ENCODE measurements at regions not wholly inside any gene's neighbourhood (a gene's known extent, or its start where the extent isn't known, plus 50 kb on each side); places are given as distances from the start of the nearest gene placed in this dataset.
"Not testable (repeated sequence)": the region's sequence is repeated elsewhere in the genome, so short reads cannot be mapped to it uniquely, and the experiment has no call there.

GRCh38 chr4:74544655-74545361 is 99.9 kb downstream of the AREG start:
- no peak for DNase-seq (ENCODE audit: low read depth in 2 of 2)

GRCh38 chr4:74545448-74545847 is 100.5 kb downstream of the AREG start:
- no peak for DNase-seq (ENCODE audit: low read depth in 2 of 2)

GRCh38 chr4:74546057-74546456 is 101.1 kb downstream of the AREG start:
- DNase-seq (ENCODE audit: low read depth in 2 of 2) = no peak

GRCh38 chr4:74547042-74547441 is 102.1 kb downstream of the AREG start:
- DNase-seq (ENCODE audit: low read depth in 2 of 2) = no peak

- DNase-seq (ENCODE audit: low read depth in 2 of 2) = no peak
These were observed 103.6 kb downstream of the AREG start for GRCh38 chr4:74548561-74548960.

GRCh38 chr4:74549936-74550335 is 105.0 kb downstream of the AREG start:
- DNase-seq (ENCODE audit: low read depth in 2 of 2) = no peak

GRCh38 chr4:74555231-74555630 is 110.3 kb downstream of the AREG start:
- DNase-seq (ENCODE audit: low read depth in 2 of 2) = no peak

- no peak for DNase-seq (ENCODE audit: low read depth in 2 of 2)
These were observed 110.9 kb downstream of the AREG start for GRCh38 chr4:74555843-74556242.

- no peak for DNase-seq (ENCODE audit: low read depth in 2 of 2)
These were observed 114.9 kb downstream of the AREG start for GRCh38 chr4:74559853-74560252.

- DNase-seq (ENCODE audit: low read depth in 2 of 2) = no peak
These were observed 123.0 kb downstream of the AREG start for GRCh38 chr4:74567981-74568380.

GRCh38 chr4:74570095-74570494 is 125.2 kb downstream of the AREG start:
- DNase-seq (ENCODE audit: low read depth in 2 of 2) = no peak

- no peak for DNase-seq (ENCODE audit: low read depth in 2 of 2)
These were observed 133.4 kb downstream of the AREG start for GRCh38 chr4:74578329-74578728.

GRCh38 chr4:74578865-74579264 is 133.9 kb downstream of the AREG start:
- not testable (repeated sequence) for DNase-seq (ENCODE audit: low read depth in 2 of 2)

GRCh38 chr4:74583089-74583700 is 138.3 kb downstream of the AREG start:
- no peak for DNase-seq (ENCODE audit: low read depth in 2 of 2)

GRCh38 chr4:74583757-74584156 is 138.8 kb downstream of the AREG start:
- DNase-seq (ENCODE audit: low read depth in 2 of 2) = no peak

- DNase-seq (ENCODE audit: low read depth in 2 of 2) = no peak
These were observed 143.4 kb downstream of the AREG start for GRCh38 chr4:74588350-74588749.

GRCh38 chr4:74590476-74590875 is 145.5 kb downstream of the AREG start:
- no peak for DNase-seq (ENCODE audit: low read depth in 2 of 2)

- DNase-seq (ENCODE audit: low read depth in 2 of 2) = no peak
These were observed 153.8 kb downstream of the AREG start for GRCh38 chr4:74598611-74599325.

- no peak for DNase-seq (ENCODE audit: low read depth in 2 of 2)
These were observed 158.2 kb downstream of the AREG start for GRCh38 chr4:74603186-74603585.

- DNase-seq (ENCODE audit: low read depth in 2 of 2) = no peak
These were observed 163.4 kb downstream of the AREG start for GRCh38 chr4:74608151-74608949.

GRCh38 chr4:74610491-74610890 is 165.6 kb downstream of the AREG start:
- no peak for DNase-seq (ENCODE audit: low read depth in 2 of 2)

GRCh38 chr4:74612837-74613236 is 167.9 kb downstream of the AREG start:
- no peak for DNase-seq (ENCODE audit: low read depth in 2 of 2)

Data from activated CD8-positive, alpha-beta memory T cell treated with anti-CD3 and anti-CD28 coated beads for 4 hours (primary cell).